GM18502 (cell line): ENCODE measurements at regions not wholly inside any gene's neighbourhood (a gene's known extent, or its start where the extent isn't known, plus 50 kb on each side); places are given as distances from the start of the nearest gene placed in this dataset.
"Not testable (repeated sequence)": the region's sequence is repeated elsewhere in the genome, so short reads cannot be mapped to it uniquely, and the experiment has no call there.

Experiments used
- ATAC-seq: cut with Tn5 transposase; IDR thresholded peaks from one replicate; pipeline ENCODE4 v1.9.1; 2021; ENCODE audit warnings: mild to moderate bottlenecking; ENCODE audit not compliant: unreplicated experiment, poor library complexity

- ATAC-seq, result no peak
Observed at GRCh38 chr5:52134013-52134650, 653.6 kb upstream of the ITGA1 start.

GRCh38 chr5:52139888-52140615 is 647.7 kb upstream of the ITGA1 start:
- ATAC-seq, result no peak

- no peak for ATAC-seq
Observed at GRCh38 chr5:52148679-52149078, 639.0 kb upstream of the ITGA1 start.

DNA sequence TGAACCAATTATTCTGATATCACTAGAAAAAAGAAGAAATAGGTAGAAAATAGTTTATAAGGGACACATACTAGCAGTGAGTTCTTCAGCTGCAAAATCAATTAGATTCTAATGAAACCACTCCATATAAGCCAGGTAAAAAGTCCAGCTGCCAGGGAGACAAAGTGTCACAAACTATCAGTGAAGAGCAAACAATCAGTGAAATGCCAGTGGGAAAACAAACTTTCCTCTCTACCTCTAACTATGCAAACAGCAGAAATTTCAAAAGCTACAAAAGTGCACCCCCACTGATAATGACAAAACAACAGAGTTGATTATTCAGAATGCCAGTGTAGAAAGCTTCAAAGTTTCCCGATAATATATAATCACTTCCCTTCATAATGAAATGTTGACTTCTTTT is 637.2 kb upstream of the ITGA1 start:
- no peak for ATAC-seq

- ATAC-seq, result peak; percentile 75
Observed at GRCh38 chr5:52156809-52157208, 630.9 kb upstream of the ITGA1 start.

DNA sequence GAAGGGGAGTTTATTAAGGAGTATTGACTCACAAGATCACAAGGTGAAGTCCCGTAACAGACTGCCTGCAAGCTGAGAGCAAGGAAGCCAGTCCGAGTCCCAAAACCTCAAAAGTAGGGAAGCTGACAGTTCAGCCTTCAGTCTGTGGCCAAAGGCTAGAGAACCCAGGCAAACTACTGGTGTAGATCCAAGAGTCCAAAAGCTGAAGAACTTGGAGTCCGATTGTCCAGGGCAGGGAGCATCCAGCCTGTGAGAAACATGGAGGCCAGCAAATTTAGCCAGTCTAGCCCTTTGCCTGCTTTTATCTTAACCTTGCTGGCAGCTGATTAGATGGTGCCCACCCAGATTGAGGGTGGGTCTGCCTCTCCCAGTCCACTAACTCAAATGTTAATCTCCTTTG is 621.9 kb upstream of the ITGA1 start:
- not testable (repeated sequence) for ATAC-seq

- no peak for ATAC-seq
Observed at GRCh38 chr5:52173133-52173532, 614.6 kb upstream of the ITGA1 start.

GRCh38 chr5:52177193-52177592 is 610.5 kb upstream of the ITGA1 start:
- ATAC-seq, result no peak

GRCh38 chr5:52181403-52181802 is 606.3 kb upstream of the ITGA1 start:
- no peak for ATAC-seq

GRCh38 chr5:52190737-52191136 is 597.0 kb upstream of the ITGA1 start:
- ATAC-seq, result no peak

- no peak for ATAC-seq
Observed at GRCh38 chr5:52199833-52200232, 587.9 kb upstream of the ITGA1 start.

DNA sequence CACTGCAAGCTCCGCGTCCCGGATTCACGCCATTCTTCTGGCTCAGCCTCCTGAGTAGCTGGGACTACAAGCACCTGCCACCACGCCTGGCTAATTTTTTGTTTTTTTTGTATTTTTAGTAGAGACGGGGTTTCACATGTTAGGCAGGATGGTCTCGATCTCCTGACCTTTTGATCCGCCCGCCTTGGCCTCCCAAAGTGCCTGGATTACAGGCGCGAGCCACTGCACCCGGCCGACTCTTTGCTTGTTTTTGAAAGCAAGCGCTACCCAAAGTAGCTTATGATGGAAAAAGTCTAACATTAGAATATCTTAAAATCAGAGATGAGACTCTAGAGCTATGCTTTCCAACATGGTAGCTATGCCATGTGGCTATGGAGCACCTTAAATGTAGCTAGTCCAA is 585.5 kb upstream of the ITGA1 start:
- ATAC-seq, result no peak

DNA sequence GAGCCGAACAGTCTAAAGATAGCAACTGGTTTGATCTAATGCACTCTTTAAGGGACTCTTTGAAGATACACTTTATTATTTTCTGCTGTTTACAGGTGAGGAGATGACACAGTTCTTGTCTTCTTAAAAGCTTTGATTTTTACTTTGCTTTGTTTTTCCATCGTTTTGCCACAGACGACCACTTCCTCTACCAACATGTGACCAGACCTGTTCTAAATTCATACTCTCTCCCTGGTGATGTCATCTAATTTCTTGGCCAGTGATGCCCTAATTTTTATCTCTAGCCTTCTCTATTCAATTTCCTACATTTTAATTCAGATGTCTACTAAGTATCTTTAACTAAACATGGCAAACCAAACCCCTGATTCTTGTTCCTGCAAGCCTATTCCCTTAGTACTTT is 583.4 kb upstream of the ITGA1 start:
- no peak for ATAC-seq
